22Rv1 (cell line): ENCODE measurements at regions not wholly inside any gene's neighbourhood (a gene's known extent, or its start where the extent isn't known, plus 50 kb on each side); places are given as distances from the start of the nearest gene placed in this dataset.

Source experiments
- CTCF ChIP-seq: fragments of 450-650 bp; IDR thresholded peaks from 2 replicates; pipeline ENCODE4 v1.5.1; 2017; ENCODE audit warnings: mild to moderate bottlenecking
- ZFX ChIP-seq: fragments of 450-650 bp; IDR thresholded peaks from 2 replicates; pipeline ENCODE4 v1.6.1; 2017; ENCODE audit warnings: antibody characterized with exemption, borderline replicate concordance

GRCh38 chr1:222257027-222257426, 290.9 kb downstream of the HHIPL2 start:
- TF ChIP-seq CTCF = no peak
- no peak for TF ChIP-seq ZFX
